ENCODE measurements at regions not wholly inside any gene's neighbourhood (a gene's known extent, or its start where the extent isn't known, plus 50 kb on each side); places are given as distances from the start of the nearest gene placed in this dataset.
"Not testable (repeated sequence)": the region's sequence is repeated elsewhere in the genome, so short reads cannot be mapped to it uniquely, and the experiment has no call there.

DNA sequence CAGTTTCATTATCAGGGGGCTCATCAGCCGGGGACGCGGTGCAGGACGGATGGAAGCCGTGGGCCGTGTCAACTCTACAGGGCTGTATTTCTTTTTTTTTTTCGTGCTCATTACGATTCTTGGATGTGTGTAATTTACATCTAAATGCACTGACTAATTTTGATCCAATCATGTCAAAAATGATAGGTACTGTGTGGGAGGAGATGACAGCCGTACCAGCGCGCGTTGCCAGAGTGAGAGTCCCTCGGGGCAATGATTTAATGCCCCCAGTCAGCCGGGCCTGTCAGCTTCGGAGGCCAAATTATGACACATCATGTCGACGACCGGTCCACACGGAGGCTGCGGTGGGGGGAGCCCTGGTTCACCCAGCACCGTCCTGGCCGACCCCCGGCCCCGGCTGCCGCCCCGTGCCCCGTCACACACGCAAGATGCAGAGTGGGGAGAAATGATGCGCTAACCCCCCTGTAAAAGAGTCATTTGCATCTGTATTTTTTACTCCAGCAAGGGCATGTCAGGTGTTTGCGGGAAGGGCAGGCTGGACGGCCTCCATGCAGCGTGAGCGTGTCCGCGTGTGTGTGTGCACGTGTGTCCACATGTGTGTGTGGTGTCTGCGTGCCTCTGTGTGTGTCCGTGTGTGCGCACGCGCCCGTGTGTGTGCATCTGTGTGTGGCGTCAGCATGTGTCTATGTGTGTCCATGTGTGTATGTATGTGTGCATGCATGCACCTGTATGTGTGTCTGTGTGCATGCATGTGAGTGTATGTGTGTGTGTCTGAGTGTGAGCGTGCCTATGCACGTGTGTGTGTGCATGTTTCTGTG lies 74.3 kb upstream of the PPP2R3B start:
- 95 to 96% methylated on average over 45 of the region's 45 CpGs for WGBS, 2 experiments
- Histone ChIP-seq H3K4me1 (ENCODE audit: control insufficient read depth, insufficient read depth, low read length) (no peaks in the 10 kb centered on the region), H3K4me3 (ENCODE audit: insufficient read depth, low read depth, low read length) (no peak overlapping the region), H3K27ac (ENCODE audit: insufficient read depth, low read depth, low read length, poor library complexity, severe bottlenecking) (no peak overlapping the region), H3K27me3 (ENCODE audit: control insufficient read depth, insufficient read depth, low read length, poor library complexity, severe bottlenecking) (no peaks in the 10 kb centered on the region), H3K9me3 (ENCODE audit: control insufficient read depth, low read length) (no peaks in the 10 kb centered on the region), H3K36me3 (ENCODE audit: control insufficient read depth, insufficient read depth, low read length) (no peaks in the 10 kb centered on the region)

GRCh38 chrX:462853-463252 lies 76.1 kb upstream of the PPP2R3B start:
- H3K27me3 ChIP-seq (ENCODE audit: control insufficient read depth, insufficient read depth, low read length, poor library complexity, severe bottlenecking), result no peaks in the 10 kb centered on the region
- no peaks in the 10 kb centered on the region for H3K9me3 ChIP-seq (ENCODE audit: control insufficient read depth, low read length)
- H3K4me3 ChIP-seq (ENCODE audit: insufficient read depth, low read depth, low read length), result no peak overlapping the region
- H3K36me3 ChIP-seq (ENCODE audit: control insufficient read depth, insufficient read depth, low read length), result no peaks in the 10 kb centered on the region
- WGBS, 2 experiments, result 87 to 92% methylated on average over 21 of the region's 21 CpGs
- no peak overlapping the region for H3K27ac ChIP-seq (ENCODE audit: insufficient read depth, low read depth, low read length, poor library complexity, severe bottlenecking)
- H3K4me1 ChIP-seq (ENCODE audit: control insufficient read depth, insufficient read depth, low read length), result no peaks in the 10 kb centered on the region

DNA sequence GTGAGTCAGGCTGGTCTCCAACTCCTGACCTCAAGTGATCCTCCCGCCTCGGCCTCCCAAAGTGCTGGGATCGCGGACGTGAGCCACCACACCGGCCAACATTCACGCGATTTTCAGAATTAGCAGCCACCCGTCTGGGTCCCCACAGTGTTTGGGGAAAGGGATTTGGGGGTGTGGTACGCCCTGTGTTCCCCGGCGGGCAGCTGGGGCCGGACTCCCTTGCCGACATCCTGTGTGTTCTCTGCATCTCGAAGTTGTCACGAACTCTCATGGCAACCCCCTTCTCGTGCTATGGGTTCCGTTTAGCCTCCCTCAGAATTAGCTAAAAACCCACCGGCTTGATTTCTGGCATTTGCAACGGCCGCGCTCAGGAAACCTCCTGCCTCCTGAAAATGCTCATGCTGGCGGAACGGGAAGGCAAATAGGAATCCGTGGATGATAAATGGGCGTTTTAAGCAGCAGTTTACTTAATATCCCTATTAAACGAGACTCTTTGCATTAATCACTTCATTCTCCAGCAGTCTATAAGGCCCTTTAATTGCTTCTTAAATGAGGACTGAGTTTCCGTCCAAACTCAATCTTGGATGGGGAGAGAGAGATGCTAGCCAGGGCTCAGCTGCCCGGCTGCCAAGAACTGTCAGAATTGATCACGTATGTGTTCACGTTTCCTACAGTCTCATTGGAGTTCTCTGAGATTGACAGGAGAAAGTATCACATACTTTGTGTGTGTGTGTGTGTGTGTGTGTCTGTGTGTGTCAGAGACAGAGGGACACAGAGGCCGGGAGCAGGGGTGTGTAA lies 78.9 kb upstream of the PPP2R3B start:
- Histone ChIP-seq H3K27ac (ENCODE audit: insufficient read depth, low read depth, low read length, poor library complexity, severe bottlenecking) (no peak overlapping the region), H3K9me3 (ENCODE audit: control insufficient read depth, low read length) (no peaks in the 10 kb centered on the region), H3K36me3 (ENCODE audit: control insufficient read depth, insufficient read depth, low read length) (no peaks in the 10 kb centered on the region), H3K27me3 (ENCODE audit: control insufficient read depth, insufficient read depth, low read length, poor library complexity, severe bottlenecking) (no peaks in the 10 kb centered on the region), H3K4me1 (ENCODE audit: control insufficient read depth, insufficient read depth, low read length) (no peaks in the 10 kb centered on the region), H3K4me3 (ENCODE audit: insufficient read depth, low read depth, low read length) (no peak overlapping the region)
- WGBS, 2 experiments, result 91 to 93% methylated on average over 32 of the region's 32 CpGs

DNA sequence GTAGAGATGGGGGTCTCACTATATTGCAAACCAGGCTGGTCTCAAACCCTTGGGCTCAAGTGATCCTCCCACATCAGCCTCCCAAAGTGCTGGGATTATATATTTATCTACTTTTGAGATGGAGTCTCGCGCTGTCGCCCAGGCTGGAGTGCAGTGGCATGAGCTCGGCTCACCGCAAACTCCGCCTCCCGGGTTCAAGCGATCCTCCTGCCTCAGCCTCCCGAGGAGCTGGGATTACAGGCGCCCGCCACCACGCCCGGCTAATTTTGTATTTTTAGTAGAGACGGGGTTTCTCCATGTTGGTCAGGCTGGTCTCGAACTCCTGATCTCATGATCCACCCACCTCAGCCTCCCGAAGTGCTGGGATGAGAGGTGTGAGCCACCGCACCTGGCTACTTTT lies 80.1 kb upstream of the PPP2R3B start:
- H3K27ac ChIP-seq (ENCODE audit: insufficient read depth, low read depth, low read length, poor library complexity, severe bottlenecking); H3K4me1 ChIP-seq (ENCODE audit: control insufficient read depth, insufficient read depth, low read length); H3K27me3 ChIP-seq (ENCODE audit: control insufficient read depth, insufficient read depth, low read length, poor library complexity, severe bottlenecking); H3K9me3 ChIP-seq (ENCODE audit: control insufficient read depth, low read length); H3K4me3 ChIP-seq (ENCODE audit: insufficient read depth, low read depth, low read length); H3K36me3 ChIP-seq (ENCODE audit: control insufficient read depth, insufficient read depth, low read length): not testable (repeated sequence)
- 85 to 90% methylated on average over 17 of the region's 17 CpGs for WGBS, 2 experiments

DNA sequence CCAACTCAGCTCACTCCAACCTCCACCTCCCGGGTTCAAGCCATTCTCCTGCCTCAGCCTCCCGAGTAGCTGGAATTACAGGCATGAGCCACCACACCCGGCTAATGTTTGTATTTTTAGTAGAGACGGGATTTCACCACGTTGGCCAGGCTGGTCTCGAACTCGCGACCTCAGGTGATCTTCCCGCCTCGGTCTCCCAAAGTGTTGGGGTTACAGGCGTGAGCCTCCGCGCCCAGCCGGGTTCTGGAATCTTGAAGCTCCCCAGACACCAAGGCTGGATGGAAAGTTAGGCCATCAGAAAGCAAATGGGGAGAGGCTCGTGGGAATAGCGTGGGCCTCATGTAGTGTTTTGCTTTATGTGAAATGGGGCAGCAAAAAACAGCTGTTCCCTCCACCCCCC lies 81.0 kb upstream of the PPP2R3B start:
- not testable (repeated sequence) for H3K4me1 ChIP-seq (ENCODE audit: control insufficient read depth, insufficient read depth, low read length); H3K36me3 ChIP-seq (ENCODE audit: control insufficient read depth, insufficient read depth, low read length); H3K27me3 ChIP-seq (ENCODE audit: control insufficient read depth, insufficient read depth, low read length, poor library complexity, severe bottlenecking); H3K27ac ChIP-seq (ENCODE audit: insufficient read depth, low read depth, low read length, poor library complexity, severe bottlenecking); H3K4me3 ChIP-seq (ENCODE audit: insufficient read depth, low read depth, low read length); H3K9me3 ChIP-seq (ENCODE audit: control insufficient read depth, low read length)
- 93 to 95% methylated on average over 16 of the region's 16 CpGs for WGBS, 2 experiments

- WGBS, 2 experiments, result 90 to 93% methylated on average over 9 of the region's 9 CpGs
- Histone ChIP-seq H3K9me3 (ENCODE audit: control insufficient read depth, low read length) (no peaks in the 10 kb centered on the region), H3K4me1 (ENCODE audit: control insufficient read depth, insufficient read depth, low read length) (no peaks in the 10 kb centered on the region), H3K36me3 (ENCODE audit: control insufficient read depth, insufficient read depth, low read length) (no peaks in the 10 kb centered on the region), H3K27me3 (ENCODE audit: control insufficient read depth, insufficient read depth, low read length, poor library complexity, severe bottlenecking) (no peaks in the 10 kb centered on the region), H3K4me3 (ENCODE audit: insufficient read depth, low read depth, low read length) (no peak overlapping the region), H3K27ac (ENCODE audit: insufficient read depth, low read depth, low read length, poor library complexity, severe bottlenecking) (no peak overlapping the region)
These were observed 82.3 kb upstream of the PPP2R3B start for GRCh38 chrX:468979-469378.

DNA sequence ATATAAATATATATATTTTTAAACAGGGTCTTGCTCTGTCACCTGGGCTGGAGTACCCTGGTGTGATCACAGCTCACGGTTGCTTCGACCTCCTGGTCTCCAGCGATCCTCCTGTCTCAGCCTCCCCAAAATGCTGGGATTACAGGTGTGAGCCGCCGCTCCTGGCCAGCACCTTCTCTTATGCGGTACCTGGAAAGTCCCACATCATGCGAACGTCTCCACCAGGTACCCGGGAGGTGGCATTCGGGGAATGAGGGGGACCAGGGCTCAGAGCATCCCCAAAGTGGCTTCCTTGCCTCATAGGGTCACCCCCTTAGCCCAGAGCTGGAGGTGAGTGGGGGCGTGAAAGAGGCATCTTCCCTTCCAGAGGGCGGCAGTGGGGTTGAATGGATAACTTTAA lies 84.0 kb upstream of the PPP2R3B start:
- H3K4me1 ChIP-seq (ENCODE audit: control insufficient read depth, insufficient read depth, low read length), result no peaks in the 10 kb centered on the region
- WGBS, 2 experiments, result 92 to 94% methylated on average over 12 of the region's 12 CpGs
- H3K4me3 ChIP-seq (ENCODE audit: insufficient read depth, low read depth, low read length), result no peak overlapping the region
- no peaks in the 10 kb centered on the region for H3K27me3 ChIP-seq (ENCODE audit: control insufficient read depth, insufficient read depth, low read length, poor library complexity, severe bottlenecking)
- H3K9me3 ChIP-seq (ENCODE audit: control insufficient read depth, low read length), result no peaks in the 10 kb centered on the region
- H3K27ac ChIP-seq (ENCODE audit: insufficient read depth, low read depth, low read length, poor library complexity, severe bottlenecking), result no peak overlapping the region
- no peaks in the 10 kb centered on the region for H3K36me3 ChIP-seq (ENCODE audit: control insufficient read depth, insufficient read depth, low read length)

GRCh38 chrX:471281-471680 lies 84.6 kb upstream of the PPP2R3B start:
- no peak overlapping the region for H3K4me3 ChIP-seq (ENCODE audit: insufficient read depth, low read depth, low read length)
- H3K27me3 ChIP-seq (ENCODE audit: control insufficient read depth, insufficient read depth, low read length, poor library complexity, severe bottlenecking), result no peaks in the 10 kb centered on the region
- no peaks in the 10 kb centered on the region for H3K4me1 ChIP-seq (ENCODE audit: control insufficient read depth, insufficient read depth, low read length)
- H3K27ac ChIP-seq (ENCODE audit: insufficient read depth, low read depth, low read length, poor library complexity, severe bottlenecking), result no peak overlapping the region
- no peaks in the 10 kb centered on the region for H3K36me3 ChIP-seq (ENCODE audit: control insufficient read depth, insufficient read depth, low read length)
- WGBS, 2 experiments, result 96 to 97% methylated on average over 8 to 9 of the region's 9 CpGs
- H3K9me3 ChIP-seq (ENCODE audit: control insufficient read depth, low read length), result no peaks in the 10 kb centered on the region

DNA sequence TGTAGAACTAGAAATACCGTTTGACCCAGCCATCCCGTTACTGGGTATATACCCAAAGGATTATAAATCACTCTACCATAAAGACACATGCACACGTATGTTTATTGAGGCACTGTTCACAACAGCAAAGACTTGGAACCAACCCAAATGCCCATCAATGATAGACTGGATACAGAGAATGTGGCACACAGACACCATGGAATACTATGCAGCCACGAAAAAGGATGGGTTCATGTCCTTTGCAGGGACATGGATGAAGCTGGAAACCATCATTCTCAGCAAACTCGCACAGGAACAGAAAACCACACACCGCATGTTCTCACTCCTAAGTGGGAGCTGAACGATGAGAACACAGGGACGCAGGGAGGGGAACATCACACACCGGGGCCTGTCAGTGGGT lies 85.6 kb upstream of the PPP2R3B start:
- 89 to 93% methylated on average over 9 of the region's 9 CpGs for WGBS, 2 experiments
- H3K27me3 ChIP-seq (ENCODE audit: control insufficient read depth, insufficient read depth, low read length, poor library complexity, severe bottlenecking); H3K9me3 ChIP-seq (ENCODE audit: control insufficient read depth, low read length); H3K36me3 ChIP-seq (ENCODE audit: control insufficient read depth, insufficient read depth, low read length); H3K4me3 ChIP-seq (ENCODE audit: insufficient read depth, low read depth, low read length); H3K27ac ChIP-seq (ENCODE audit: insufficient read depth, low read depth, low read length, poor library complexity, severe bottlenecking); H3K4me1 ChIP-seq (ENCODE audit: control insufficient read depth, insufficient read depth, low read length): not testable (repeated sequence)

GRCh38 chrX:475926-476723 lies 89.4 kb upstream of the PPP2R3B start:
- Histone ChIP-seq H3K36me3 (ENCODE audit: control insufficient read depth, insufficient read depth, low read length) (no peaks in the 10 kb centered on the region), H3K27me3 (ENCODE audit: control insufficient read depth, insufficient read depth, low read length, poor library complexity, severe bottlenecking) (peaks cover 3% of the 10 kb centered on the region), H3K4me1 (ENCODE audit: control insufficient read depth, insufficient read depth, low read length) (no peaks in the 10 kb centered on the region), H3K9me3 (ENCODE audit: control insufficient read depth, low read length) (no peaks in the 10 kb centered on the region), H3K4me3 (ENCODE audit: insufficient read depth, low read depth, low read length) (no peak overlapping the region), H3K27ac (ENCODE audit: insufficient read depth, low read depth, low read length, poor library complexity, severe bottlenecking) (no peak overlapping the region)
- 91% methylated on average over 36 of the region's 36 CpGs for whole genome bisulfite sequencing, 2 experiments

Measured in ectodermal cell (in vitro differentiated cells).